Suprapubic skin (tissue), 3 donors: ENCODE measurements at regions not wholly inside any gene's neighbourhood (a gene's known extent, or its start where the extent isn't known, plus 50 kb on each side); places are given as distances from the start of the nearest gene placed in this dataset.

Source experiments
- POLR2A ChIP-seq, 2 donors: fragments of 450-650 bp; IDR thresholded peaks; one replicate each; pipeline ENCODE4 v1.6.1; 2017; ENCODE audit warnings: antibody characterized with exemption in 2 of 2, mild to moderate bottlenecking in 2 of 2, moderate library complexity in 2 of 2
- TF ChIP-seq, protein P1 (sequence below), 2 donors: fragments of 200-600 bp in 1 of 2; fragments of 450-650 bp in 1 of 2; sonication (generic) in 1 of 2; IDR thresholded peaks; one replicate each; pipeline ENCODE4 v1.5.1; 2016 to 2019; ENCODE audit warnings: antibody characterized with exemption in 2 of 2, mild to moderate bottlenecking in 1 of 2, moderate library complexity in 1 of 2

- no peak for TF ChIP-seq POLR2A (IDR thresholded peaks at IDR 0.05)
- TF ChIP-seq, protein P1, sequence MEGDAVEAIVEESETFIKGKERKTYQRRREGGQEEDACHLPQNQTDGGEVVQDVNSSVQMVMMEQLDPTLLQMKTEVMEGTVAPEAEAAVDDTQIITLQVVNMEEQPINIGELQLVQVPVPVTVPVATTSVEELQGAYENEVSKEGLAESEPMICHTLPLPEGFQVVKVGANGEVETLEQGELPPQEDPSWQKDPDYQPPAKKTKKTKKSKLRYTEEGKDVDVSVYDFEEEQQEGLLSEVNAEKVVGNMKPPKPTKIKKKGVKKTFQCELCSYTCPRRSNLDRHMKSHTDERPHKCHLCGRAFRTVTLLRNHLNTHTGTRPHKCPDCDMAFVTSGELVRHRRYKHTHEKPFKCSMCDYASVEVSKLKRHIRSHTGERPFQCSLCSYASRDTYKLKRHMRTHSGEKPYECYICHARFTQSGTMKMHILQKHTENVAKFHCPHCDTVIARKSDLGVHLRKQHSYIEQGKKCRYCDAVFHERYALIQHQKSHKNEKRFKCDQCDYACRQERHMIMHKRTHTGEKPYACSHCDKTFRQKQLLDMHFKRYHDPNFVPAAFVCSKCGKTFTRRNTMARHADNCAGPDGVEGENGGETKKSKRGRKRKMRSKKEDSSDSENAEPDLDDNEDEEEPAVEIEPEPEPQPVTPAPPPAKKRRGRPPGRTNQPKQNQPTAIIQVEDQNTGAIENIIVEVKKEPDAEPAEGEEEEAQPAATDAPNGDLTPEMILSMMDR (IDR thresholded peaks at IDR 0.05): no peak
These were observed 312.0 kb downstream of the CDK5RAP2 start for GRCh38 chr9:120267929-120268328.
